GM21576 (cell line): ENCODE measurements at regions not wholly inside any gene's neighbourhood (a gene's known extent, or its start where the extent isn't known, plus 50 kb on each side); places are given as distances from the start of the nearest gene placed in this dataset.

Experiments used
- ATAC-seq: cut with Tn5 transposase; IDR thresholded peaks from one replicate; pipeline ENCODE4 v1.9.1; 2021; ENCODE audit warnings: mild to moderate bottlenecking, moderate library complexity; ENCODE audit not compliant: unreplicated experiment

DNA sequence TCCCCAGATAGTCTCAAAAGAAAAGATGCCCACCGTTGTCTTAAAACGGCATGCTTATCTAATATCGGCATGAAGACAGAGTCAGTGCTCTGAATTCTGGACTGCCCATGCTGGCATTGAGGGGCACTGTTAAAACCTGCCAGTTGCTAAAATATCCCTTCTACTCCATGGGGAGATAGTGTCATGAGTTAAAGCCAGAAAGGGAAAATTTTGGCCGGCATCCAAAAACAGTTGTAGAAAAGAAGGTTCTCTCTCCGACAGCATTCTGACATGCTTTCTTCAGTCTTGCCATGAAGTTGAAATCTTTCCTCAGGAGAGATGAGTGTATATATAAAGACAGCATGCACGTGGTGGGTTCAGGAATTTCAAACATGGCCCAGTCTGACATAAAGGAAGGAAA, 401.3 kb upstream of the PIK3C3 start:
- ATAC-seq = no peak

DNA sequence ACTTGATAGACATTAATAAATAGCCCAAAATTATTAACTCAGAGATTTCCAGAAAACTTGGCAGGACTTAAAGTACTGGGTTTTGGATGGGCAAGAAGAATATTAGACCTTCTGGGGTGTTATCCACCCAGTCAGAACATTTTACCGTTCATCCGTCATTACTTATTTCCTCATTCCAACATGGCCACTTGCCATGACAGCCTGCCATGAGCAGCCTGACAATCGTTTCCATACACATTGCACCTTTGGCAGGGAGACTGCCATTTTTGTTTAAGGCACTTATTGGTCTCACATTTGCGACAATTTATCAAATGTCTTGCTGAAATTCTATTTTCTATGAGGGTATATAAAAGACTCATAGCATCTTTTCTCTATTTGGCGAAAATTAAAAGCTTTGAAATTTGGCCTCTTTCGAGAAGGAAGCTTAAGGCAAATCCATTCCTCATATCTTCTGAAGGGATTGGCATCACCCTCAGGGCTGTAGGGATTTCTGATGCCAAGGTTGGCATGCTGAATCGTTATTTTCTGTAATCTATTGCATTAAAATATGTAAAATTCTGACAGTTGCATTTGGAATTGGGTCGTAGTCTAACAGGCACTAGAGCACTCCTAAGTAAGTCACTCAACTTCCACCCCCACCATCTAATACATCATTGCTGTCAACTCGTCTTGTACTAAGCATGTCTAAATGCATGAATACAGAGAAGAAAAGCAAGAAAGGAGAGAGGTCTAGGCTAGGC, 406.3 kb upstream of the PIK3C3 start:
- no peak for ATAC-seq

DNA sequence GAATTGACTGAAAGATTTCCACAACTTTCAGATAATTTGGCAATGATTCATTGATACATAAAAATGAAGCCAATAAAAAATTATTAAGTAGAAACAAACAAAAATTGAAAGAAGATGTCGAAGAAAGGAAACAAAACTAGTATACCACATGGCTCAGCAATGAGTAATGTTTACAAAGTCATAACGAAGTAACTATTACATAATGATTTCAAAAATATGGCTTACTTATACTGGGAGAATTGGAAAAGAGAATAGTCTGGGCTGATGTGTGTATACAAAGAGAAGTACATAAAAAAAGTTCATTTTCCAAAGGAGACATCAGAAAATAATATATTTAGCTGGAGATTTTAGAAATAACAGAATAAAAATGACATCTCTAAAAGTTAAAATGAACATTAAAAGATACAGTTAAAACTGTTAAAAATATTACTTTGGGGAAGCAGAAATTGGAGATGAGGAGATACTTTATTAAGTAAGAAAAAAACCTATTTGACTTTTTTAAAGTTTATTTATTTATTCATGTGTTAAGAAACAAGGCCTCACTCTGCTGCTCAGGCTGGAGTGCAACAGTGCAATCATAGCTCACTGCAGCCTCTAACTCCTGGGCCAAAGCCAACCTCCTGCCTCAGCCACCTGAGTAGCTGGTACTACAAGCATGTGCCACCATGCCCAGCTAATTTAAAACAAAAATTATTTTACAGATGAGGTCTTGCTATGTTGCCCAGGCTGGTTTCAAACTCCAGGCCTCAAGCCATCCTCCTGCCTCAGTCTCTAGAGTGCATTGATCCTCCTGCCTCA, 409.7 kb upstream of the PIK3C3 start:
- ATAC-seq = no peak

DNA sequence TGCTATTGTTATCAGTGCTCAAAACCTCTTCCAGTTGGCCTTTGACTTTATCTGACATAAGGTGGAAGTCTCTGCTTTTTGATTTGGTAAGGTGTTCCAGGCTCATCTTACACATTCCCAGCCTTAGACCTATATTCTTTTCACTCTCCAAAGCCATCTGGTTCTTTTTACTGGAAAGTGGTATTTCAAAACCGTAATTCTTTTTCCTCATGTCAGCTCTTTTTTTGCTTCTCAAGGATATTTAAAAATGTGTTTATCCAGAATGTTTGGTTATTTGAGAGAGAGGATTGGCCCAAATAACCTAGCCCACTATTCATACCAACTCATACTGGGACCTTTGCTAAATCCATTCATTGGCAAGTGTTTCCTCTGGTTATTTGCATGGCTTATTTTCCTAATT, 411.2 kb upstream of the PIK3C3 start:
- no peak for ATAC-seq

DNA sequence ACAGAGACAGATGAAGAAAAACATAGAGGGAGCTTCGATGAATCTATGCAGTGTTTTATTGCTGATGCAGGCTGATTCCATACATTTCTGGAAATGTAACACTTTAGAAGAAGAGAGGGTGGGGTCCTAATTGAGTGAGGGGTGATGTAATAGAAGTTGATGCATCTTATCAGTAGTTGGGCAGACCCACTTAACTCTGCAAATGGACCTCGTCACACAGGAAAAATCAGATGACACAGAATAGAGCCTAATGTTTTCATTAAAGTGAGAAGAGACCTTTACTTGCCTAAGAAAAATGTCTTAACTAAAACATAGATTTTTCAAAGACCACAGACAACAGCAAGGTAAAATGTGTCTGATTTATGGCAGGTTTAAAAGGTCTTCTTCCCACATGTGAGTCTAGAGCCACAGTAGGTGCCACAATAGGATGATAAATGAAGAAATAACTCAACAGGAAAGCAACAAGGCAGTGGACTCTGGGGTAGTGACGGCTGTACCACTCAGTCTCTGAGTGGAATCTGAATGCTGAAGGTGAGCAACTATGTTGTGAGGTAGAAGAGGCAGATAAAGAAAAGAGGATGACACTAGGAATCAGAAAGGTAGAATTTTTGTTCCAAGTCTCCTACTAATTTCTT, 414.7 kb upstream of the PIK3C3 start:
- no peak for ATAC-seq

DNA sequence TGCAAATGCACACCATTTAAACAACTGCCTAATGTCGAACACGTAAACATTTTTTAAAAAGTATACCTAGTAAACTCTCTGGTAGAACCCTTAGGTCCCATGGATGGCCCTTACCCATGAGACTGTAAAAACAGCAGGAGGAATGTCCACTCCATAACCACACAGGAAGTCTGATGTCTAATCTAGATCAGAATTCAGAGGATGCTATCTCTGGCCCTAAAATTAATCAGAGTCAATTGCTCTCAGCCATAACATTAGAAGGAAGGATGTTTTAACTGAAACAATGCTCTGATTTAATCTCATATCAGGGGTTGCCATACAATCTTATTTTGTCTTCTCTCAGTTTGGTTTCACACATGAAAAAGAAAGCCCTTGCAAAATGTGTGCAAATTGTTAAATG, 416.3 kb upstream of the PIK3C3 start:
- ATAC-seq = no peak

DNA sequence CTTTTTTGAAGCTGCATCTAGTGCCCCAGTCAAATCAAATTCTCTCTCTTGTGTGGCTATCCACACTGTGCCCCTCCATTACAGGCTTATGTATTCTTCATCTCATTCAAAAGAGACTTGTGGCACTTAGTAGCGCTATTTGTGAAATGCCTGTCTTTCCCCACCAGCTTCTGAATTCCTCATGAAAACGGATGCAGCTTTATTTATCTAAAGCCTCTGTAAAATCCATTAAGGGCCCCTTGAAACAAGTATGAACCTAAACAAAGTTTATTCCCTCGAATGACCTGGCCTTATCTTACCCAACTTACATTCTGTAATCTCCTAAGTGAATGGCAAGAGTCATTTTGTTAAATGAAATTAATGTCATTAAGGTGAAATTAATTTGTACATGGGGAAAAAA, 417.4 kb upstream of the PIK3C3 start:
- ATAC-seq = no peak

DNA sequence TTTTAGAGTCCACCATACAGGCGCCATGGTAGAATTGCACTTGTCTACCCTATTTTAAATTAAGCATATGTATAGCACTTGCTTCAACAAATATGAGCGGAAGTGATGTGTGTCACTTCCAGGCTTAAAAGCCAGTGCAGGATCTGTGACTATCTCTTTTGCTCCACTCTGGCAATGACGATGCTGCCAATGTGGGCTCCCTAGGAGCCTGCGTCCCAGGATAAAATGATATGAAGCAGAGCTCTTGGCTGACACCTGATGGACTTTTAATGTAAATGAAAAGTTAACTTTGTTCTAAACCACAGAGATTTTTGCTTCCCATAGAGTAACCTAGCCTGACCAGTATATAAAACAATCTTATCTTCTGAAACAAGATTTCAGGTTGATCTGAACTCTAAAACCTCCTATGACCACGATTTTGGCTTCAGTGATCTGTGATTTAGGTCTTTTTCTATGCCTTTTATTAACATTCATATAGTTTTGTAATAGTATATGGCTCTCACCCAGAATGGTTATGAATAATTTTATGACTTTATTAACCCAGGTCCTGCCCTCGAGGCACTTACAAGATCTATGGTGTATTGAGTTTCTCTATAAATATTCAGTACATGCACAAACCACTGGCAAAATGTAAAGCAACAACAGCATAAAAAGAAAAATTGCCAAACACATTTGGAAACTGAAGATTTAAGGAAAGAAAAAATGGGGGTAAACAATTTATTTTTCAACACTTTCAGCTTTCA, 422.5 kb upstream of the PIK3C3 start:
- ATAC-seq = no peak

DNA sequence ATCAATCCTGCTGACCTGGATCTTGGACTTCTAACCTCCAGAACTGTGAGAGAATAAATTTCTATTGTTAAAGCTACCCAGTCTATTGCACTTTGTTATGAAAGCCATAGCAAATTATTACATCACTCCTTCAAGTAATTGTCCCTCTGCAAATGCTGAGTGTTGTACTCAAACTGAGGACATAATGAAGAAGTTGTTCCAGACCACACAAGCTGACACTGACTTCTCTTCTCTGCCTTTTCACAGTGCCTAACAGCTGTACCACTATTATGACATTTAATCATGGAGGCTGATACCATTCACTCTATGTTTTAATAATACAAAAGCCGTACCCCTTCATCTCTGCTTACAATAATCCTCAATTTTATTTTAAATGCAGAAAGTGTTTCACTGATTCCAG, 424.1 kb upstream of the PIK3C3 start:
- no peak for ATAC-seq

DNA sequence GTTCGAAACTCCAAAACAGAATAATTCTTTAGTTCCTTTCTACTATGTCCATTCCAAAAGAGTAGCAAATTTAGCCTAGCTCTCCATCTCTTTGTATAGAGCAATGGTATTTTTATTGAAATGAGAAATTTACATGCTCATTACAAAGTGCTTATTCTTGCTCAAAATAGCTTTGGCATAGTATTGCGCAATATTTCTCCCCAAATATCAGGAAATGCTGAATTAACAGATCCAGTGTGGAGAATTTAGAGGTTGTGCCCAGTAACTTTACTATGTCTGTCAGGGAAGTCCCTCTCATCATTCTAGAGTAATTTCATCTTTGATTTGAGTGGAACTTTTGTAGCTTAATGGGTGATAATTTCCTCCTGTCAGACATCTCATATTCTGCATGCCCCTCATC, 425.9 kb upstream of the PIK3C3 start:
- no peak for ATAC-seq

DNA sequence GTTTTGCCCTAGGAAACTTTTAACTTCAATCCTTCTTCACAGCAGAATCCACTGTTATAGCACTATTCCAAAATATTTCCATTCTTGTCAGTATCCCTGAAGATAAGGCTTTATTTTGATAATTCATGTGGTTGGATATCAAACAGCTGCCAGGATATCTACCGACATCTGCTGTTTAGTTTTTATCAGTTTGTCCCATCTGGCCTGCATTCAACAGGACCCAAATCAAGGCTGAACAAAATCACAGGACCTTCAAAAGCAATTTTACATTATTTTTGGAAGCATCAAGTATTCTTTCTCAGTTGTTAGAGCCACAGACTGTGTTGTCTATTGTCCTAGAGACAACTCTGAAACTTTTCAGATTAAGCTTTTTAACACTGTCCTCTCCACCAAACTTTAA, 429.0 kb upstream of the PIK3C3 start:
- ATAC-seq = no peak

DNA sequence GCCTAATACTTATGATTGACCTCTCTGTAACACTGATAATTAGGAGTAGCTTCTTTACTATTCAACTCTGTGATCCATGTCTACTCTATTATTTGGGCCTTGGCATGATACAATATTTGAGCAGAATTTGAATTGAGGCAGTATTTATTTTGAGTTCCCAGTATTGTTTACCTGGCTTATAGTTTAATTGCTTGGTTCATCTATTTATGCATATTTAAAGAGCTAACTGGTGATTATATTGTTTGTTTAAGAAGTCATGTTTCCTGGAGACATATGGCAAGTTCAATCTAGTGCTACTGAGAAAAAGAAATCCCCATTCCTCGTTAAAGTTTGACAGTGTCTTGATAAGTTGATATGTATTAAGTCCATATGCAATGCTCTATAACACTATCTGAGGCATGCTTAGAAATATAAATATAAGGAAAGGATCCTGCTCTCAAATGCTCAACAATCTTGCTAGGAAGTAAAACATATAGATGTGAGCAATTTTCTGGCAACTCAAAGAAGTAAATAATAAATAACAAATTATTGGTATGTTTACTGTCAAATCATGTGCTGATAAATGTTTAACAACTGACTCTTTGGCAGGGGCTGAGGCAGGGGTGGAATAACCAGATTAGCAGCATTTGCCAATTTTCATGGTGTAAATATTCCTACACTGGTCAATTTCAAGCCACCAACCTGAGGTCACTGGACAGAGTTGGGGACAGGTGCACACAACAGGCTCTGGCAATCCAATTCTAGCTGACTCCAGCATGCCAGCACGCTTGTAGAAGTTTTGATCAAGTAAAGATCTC, 430.2 kb upstream of the PIK3C3 start:
- ATAC-seq = no peak

DNA sequence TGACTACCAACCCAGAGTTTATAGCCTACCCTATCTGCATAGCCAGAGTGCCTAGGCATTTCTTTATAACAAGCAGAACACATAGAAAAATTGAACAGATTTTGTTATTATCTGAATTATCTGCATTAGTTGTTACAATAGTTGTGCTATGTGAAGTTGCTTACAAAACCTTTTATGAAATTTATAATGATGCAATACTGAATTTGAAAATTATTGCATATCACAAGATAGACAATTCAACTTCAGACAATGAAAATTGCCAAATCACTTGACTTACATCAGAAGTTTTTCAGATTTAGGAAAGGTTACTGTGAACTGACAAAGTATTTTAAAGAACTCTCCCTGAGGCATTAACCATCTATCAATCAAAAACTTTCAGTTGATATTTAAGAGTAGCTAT, 437.9 kb upstream of the PIK3C3 start:
- ATAC-seq = no peak

DNA sequence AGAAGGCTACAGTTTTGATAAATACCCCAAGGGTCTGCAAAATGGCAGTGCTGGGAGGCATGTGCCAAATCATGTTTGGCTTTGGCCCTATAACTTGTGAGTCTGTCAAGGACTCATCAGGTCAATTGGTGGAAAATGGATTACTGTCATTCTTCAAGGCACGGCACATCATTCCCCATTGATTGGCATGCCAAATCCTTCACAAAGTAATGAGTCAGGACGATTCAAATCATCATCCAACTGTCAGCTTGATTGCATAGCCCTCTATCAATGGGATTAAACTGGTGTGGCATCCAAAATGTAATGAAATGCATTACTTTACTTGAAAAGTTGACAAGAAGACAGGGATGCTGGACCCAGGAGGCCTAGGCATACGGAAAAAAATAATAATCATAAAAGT, 441.6 kb upstream of the PIK3C3 start:
- no peak for ATAC-seq

DNA sequence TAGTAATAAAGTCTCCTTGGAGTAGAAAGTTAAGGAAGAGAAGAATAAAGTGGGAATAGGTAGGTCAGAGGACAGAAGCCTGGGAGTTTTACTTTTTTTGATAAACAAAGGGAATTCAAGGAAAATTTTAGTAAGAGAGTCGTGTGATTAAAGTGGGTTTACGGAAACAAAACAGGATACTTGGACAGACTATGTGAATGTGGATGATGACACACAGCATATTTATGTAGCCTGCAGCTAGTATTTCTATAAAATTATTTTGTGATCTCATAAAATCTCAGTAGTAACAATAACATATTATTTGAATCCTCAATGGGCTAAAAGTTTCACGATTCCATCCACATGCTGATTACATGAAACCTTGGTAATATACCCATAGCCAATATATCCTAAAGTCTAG, 450.7 kb upstream of the PIK3C3 start:
- no peak for ATAC-seq

DNA sequence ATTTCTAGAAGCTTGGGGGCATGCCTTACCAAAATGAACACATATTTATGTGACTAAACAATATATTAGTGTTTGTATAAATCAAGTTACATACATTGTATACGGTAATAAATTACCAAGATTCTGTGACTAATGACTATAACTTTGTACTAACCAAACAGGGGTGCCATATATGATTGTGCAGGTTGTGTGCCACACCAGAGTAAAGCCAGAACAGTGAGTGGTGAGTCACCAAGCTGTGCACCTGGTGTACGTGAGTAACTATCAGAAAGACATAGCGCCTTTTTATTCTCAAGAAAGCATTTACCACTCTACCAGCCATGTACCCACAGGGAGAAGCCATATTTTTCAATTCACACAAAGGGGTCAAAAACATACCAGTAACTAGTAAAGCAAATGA, 453.2 kb upstream of the PIK3C3 start:
- ATAC-seq = no peak

DNA sequence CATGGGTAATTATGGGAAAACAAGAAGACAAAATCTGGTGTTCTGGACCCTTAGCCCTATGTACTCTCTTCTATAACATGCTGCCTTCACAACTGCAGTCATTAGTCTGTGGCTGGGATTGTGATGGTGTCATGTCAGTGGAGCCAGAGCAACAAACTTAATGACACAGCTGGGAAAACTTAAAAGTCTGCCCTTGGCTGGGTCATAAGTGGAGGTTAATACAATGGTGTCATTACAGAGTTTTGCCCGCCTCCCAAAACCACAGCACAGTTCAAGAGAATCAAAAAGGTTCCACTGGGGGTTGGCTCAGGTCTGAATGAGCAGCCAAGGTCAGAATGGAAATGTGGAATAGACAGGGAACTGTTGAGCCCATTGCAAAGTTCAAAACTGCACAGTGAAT, 455.7 kb upstream of the PIK3C3 start:
- no peak for ATAC-seq

DNA sequence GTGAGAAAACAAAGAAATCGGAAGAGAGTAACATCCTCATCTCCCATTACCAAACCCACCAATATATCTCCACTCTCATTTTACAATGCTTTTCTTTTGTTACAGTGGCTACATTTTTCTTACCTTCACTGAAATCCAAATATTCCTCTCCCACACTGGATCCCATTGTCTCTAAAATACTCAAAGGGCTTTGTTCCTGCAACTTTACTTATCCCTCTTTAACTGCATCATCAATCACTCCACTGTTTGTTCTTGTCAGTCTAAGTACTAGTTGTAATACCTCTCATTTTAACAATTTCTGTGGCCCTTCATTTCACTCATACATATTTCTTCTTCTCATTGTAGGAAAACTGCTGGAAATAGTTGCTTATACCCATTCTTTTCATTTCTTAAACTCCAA, 464.2 kb upstream of the PIK3C3 start:
- ATAC-seq = no peak

DNA sequence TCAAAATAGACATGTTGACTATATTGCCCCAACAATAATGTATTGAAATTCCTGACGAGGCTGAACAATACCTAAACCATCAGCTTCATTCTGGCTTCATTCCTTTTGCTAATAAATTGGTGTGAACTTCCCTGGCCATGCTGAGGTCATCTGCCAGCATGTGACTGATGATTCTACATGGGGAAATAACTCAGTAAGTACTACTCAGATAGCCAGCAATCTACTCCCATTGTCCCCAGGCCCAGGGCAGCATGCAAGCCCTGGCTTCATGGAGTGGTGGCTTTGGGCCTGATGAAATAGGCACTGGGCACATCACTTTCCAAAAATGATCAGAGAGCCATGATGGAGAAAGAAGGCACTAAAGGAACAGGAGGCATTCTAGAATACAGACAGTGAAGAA, 468.5 kb upstream of the PIK3C3 start:
- ATAC-seq = no peak

DNA sequence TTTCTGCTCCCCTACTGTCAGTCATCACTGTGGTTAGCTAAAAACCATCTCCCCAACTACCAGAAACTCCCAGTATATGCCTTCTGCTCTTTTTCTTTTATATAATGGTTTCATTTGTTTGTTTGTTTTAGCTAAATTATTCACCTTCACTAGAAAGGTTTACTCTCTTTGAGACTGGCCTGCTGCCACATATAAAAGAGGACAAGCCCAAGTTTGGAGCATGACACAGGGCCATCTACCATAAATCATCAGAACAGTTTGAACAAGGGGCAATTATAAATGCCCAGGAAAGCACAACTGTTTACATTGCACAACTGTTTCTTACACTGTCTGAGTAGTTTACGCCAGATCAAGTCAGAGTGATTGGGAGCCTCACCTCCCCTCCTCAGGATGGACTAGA, 471.0 kb upstream of the PIK3C3 start:
- no peak for ATAC-seq

DNA sequence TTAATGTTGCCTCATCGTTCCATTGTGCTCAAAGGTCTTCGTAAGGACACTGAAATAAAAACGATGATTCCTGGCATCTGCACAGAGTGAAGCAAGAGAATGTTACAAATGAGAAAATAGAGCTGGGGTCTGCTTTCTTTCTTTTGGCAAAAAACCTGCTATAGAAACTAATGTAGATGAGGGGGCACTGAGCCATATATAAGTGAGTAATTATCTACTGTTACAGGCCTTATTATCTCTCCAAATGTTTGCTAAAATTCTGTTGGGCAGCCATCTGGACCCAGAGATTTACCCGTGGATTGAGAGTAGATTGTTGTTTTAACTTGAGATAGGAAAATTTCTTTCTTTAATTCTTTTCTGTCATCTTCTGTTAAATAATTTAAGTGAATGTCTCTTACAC, 472.5 kb upstream of the PIK3C3 start:
- no peak for ATAC-seq
